GM18520 (cell line): ENCODE measurements at regions not wholly inside any gene's neighbourhood (a gene's known extent, or its start where the extent isn't known, plus 50 kb on each side); places are given as distances from the start of the nearest gene placed in this dataset.
"Not testable (repeated sequence)": the region's sequence is repeated elsewhere in the genome, so short reads cannot be mapped to it uniquely, and the experiment has no call there.

ENCODE experiments used
- ATAC-seq: cut with Tn5 transposase; IDR thresholded peaks from one replicate; pipeline ENCODE4 v1.9.1; 2021; ENCODE audit not compliant: unreplicated experiment

DNA sequence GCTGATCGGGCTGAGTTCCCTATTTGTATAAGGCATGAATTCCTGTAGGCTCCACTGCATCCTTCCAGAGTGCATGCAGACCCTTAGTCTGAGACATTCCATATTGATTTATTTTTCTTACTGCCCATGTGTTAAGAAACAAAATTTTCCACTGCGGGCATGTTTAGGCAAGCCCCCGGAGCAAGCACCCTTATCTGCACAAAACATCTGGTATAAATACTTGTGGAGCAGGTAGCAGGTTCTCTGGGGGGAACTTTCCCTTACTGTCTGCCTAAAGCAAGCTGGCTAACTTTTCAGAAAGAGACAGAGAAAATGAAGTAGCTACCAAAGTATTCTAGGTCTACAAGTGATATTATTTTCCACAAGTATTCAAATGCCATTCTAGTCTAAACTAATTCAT lies 1338.5 kb upstream of the PCDH10 start:
- ATAC-seq = not testable (repeated sequence)
